Glutamatergic neuron (in vitro differentiated cells): ENCODE measurements at regions not wholly inside any gene's neighbourhood (a gene's known extent, or its start where the extent isn't known, plus 50 kb on each side); places are given as distances from the start of the nearest gene placed in this dataset.
A peak's percentile ranks its signal among the peaks of the same experiment; 100 is the strongest.

Experiments used
- DNase-seq: peaks from one replicate; pipeline ENCODE4 v3.0.0; 2022
- H3K27ac Mint-ChIP-seq: one replicate; pipeline ENCODE4 v1.8.0; 2020; ENCODE audit warnings: mild to moderate bottlenecking, mixed read lengths, inconsistent platforms; ENCODE audit not compliant: unreplicated experiment
- H3K27me3 Mint-ChIP-seq: one replicate; pipeline ENCODE4 v1.8.0; 2020; ENCODE audit warnings: mild to moderate bottlenecking, moderate library complexity, mixed read lengths, inconsistent platforms; ENCODE audit not compliant: unreplicated experiment
- H3K36me3 Mint-ChIP-seq: one replicate; pipeline ENCODE4 v1.8.0; 2020; ENCODE audit warnings: mild to moderate bottlenecking, mixed read lengths, inconsistent platforms; ENCODE audit not compliant: unreplicated experiment
- H3K4me1 Mint-ChIP-seq: one replicate; pipeline ENCODE4 v1.8.0; 2020; ENCODE audit warnings: mild to moderate bottlenecking, low read depth, mixed read lengths, inconsistent platforms; ENCODE audit not compliant: unreplicated experiment
- H3K4me3 Mint-ChIP-seq: one replicate; pipeline ENCODE4 v1.8.0; 2020; ENCODE audit warnings: mild to moderate bottlenecking, mixed read lengths, inconsistent platforms; ENCODE audit not compliant: unreplicated experiment
- H3K9me3 Mint-ChIP-seq: one replicate; pipeline ENCODE4 v1.8.0; 2020; ENCODE audit warnings: mild to moderate bottlenecking, moderate library complexity, mixed read lengths, inconsistent platforms; ENCODE audit not compliant: unreplicated experiment
- TF ChIP-seq, protein P1 (sequence below): fragments of 200-600 bp; sonication (generic); IDR thresholded peaks from one replicate; pipeline ENCODE4 v1.5.0; 2021; ENCODE audit not compliant: partially characterized antibody, unreplicated experiment

DNA sequence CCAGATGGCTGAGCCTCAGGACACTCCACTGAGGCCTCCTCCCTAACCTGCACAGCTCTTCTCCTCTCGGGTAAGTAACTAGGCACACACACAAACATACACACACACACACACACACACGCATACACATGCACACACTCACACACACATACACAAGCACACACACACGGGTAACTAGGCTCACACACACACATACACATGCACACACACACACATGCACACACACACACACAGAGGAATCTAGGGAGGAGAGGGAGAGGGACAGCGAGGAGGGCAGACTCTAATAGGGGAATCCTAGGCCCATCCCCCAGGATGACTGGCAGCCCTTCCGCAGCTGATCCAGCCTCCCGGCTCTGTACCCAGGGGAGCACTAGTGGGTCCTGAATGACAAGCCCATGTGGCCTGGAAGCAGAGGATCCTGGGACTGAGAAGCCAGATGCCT, 177.4 kb upstream of the LINGO1 start:
- H3K4me3 Mint-ChIP-seq = peak overlapping the region; percentile 80
- H3K36me3 Mint-ChIP-seq = no peaks in the 10 kb centered on the region
- H3K27me3 Mint-ChIP-seq = peaks cover 20% of the 10 kb centered on the region
- peak; percentile 84 for DNase-seq
- peaks cover 13% of the 10 kb centered on the region for H3K9me3 Mint-ChIP-seq
- TF ChIP-seq, protein P1, sequence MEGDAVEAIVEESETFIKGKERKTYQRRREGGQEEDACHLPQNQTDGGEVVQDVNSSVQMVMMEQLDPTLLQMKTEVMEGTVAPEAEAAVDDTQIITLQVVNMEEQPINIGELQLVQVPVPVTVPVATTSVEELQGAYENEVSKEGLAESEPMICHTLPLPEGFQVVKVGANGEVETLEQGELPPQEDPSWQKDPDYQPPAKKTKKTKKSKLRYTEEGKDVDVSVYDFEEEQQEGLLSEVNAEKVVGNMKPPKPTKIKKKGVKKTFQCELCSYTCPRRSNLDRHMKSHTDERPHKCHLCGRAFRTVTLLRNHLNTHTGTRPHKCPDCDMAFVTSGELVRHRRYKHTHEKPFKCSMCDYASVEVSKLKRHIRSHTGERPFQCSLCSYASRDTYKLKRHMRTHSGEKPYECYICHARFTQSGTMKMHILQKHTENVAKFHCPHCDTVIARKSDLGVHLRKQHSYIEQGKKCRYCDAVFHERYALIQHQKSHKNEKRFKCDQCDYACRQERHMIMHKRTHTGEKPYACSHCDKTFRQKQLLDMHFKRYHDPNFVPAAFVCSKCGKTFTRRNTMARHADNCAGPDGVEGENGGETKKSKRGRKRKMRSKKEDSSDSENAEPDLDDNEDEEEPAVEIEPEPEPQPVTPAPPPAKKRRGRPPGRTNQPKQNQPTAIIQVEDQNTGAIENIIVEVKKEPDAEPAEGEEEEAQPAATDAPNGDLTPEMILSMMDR = no peak
- H3K4me1 Mint-ChIP-seq = peaks cover 53% of the 10 kb centered on the region
- H3K27ac Mint-ChIP-seq = peak overlapping the region; percentile 89

DNA sequence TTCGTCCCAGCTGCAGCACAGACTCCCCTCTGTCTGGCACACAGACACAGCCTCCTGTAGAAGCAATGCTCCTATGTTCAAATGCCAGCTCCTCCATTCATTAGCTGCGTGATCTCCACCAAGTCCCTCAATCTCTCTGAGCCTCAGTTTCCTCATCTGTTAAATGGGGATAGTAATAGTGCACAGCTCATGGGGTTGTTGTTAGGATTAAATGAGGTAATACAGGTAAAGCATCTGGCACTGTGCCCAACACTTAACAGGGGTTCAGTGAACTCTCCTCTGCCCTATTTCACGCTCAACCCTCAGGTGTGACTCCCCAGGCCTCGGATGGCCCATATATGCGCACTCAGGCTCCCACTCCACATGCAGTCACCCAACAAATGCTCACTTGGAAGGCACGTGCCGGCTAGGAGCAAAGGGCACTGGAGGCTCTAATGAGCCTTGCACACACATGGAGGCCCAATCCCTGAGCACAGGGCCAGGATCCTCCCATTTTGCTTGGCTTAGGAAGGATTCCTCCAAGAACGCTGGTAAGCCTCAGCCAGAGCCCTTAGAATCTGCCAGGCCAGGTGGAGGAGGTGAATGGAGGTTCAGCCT, 176.0 kb upstream of the LINGO1 start:
- DNase-seq = no peak
- TF ChIP-seq, protein P1 = no peak
- Mint-ChIP-seq H3K36me3 (no peaks in the 10 kb centered on the region), H3K27ac (no peak overlapping the region), H3K4me1 (peaks cover 47% of the 10 kb centered on the region), H3K27me3 (peaks cover 14% of the 10 kb centered on the region), H3K4me3 (peak overlapping the region; percentile 3), H3K9me3 (peaks cover 8% of the 10 kb centered on the region)

DNA sequence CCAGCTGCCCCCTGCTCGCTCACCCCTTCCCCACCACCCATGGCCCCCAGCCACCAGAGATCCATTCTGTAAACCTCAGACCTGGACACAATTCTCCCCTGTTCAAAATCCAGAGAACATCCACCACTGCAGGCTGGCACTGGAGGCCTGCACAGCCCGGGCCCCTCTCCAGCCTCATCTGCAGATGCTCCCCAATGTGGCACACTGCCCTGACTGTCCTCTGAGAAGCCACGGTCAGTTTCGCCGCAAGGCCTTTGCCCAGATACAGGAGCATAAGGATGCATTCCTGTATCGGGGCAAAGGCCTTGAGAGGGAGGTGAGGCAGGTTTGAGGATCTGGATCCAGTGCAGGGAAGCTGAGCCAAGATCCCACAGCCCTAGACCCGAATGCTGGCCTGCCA, 175.4 kb upstream of the LINGO1 start:
- H3K27me3 Mint-ChIP-seq = peaks cover 15% of the 10 kb centered on the region
- H3K9me3 Mint-ChIP-seq = peaks cover 8% of the 10 kb centered on the region
- no peak overlapping the region for H3K4me3 Mint-ChIP-seq
- TF ChIP-seq, protein P1 = no peak
- no peak for DNase-seq
- no peaks in the 10 kb centered on the region for H3K36me3 Mint-ChIP-seq
- H3K27ac Mint-ChIP-seq = no peak overlapping the region
- H3K4me1 Mint-ChIP-seq = peaks cover 47% of the 10 kb centered on the region

DNA sequence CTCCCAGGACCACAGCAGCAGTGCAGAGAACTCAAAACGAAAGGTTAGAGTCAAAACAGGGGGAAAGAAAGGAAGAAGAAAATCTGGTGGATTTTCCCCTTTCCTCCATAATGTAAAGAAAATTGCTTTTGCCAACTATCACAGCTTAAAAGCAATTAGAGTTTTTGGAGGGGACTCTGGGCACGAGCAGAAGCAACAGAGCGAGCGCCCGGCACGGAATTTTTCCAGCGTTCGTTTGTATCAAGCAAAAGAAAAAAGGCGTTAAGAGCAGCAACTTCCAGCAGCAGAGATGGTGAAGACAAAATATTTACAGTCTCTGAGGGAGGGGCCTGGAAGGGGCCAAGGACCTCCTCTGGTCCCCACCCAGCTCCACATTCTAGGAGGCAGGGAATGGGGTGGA, 174.9 kb upstream of the LINGO1 start:
- Mint-ChIP-seq H3K4me1 (peaks cover 47% of the 10 kb centered on the region), H3K9me3 (peaks cover 8% of the 10 kb centered on the region), H3K4me3 (no peak overlapping the region), H3K27ac (no peak overlapping the region), H3K36me3 (no peaks in the 10 kb centered on the region), H3K27me3 (peaks cover 13% of the 10 kb centered on the region)
- TF ChIP-seq, protein P1 = no peak
- DNase-seq = no peak

DNA sequence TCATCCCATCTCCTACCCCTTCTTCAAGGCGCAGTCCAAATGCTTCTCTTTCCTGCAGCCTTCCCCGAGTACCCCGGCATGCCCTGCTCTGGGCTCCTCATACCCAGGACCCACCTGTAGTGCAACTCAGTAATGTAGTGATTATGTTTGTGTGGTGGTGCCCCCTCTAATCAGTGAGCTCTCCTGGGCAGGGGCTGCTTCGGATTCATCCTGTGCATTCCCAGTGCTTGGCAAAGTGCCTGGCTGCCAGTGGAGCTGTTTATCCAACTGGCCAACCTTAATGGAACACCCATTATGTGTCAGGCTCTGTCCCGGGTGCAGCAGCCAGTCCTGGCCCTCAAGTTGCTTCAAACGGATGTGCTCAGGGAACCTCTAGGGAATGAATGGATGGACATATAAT, 174.4 kb upstream of the LINGO1 start:
- H3K4me3 Mint-ChIP-seq = no peak overlapping the region
- peak overlapping the region; percentile 1 for H3K27ac Mint-ChIP-seq
- H3K27me3 Mint-ChIP-seq = peaks cover 13% of the 10 kb centered on the region

More for the DNA sequence above, 174.4 kb upstream of the LINGO1 start:
- peaks cover 48% of the 10 kb centered on the region for H3K4me1 Mint-ChIP-seq
- no peaks in the 10 kb centered on the region for H3K36me3 Mint-ChIP-seq
- DNase-seq = no peak
- peaks cover 6% of the 10 kb centered on the region for H3K9me3 Mint-ChIP-seq
- TF ChIP-seq, protein P1 = no peak
